ENCODE measurements at regions not wholly inside any gene's neighbourhood (a gene's known extent, or its start where the extent isn't known, plus 50 kb on each side); places are given as distances from the start of the nearest gene placed in this dataset.

DNA sequence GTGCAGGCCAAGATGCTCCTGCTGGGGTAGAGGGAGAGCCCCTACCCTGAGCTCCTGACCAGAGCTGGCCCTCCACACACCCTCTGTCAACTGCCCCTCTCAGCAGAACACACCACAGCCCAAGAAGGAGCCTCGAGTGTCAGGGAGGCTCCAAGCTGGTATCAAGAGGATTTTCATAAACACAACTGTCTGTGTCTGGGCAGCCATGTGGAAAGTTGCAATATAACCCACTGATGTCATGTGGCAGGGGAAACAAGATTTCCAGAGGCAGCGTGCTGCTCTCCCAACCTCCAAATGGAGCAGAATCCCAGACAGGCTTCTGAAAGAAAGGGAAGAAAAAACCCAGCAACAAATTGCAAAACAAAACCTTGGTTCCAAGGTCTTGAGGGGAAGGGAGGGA, 569.9 kb downstream of the BUD13 start:
- no peak for DNase-seq (ENCODE audit: extremely low read depth, low read depth)
- TF ChIP-seq CTCF (IDR thresholded peaks at IDR 0.05; ENCODE audit: low read depth, low read length, missing control alignments): no peak

GRCh38 chr11:116200564-116200963, 572.2 kb downstream of the BUD13 start:
- no peak for TF ChIP-seq CTCF (IDR thresholded peaks at IDR 0.05; ENCODE audit: low read depth, low read length, missing control alignments)
- no peak overlapping the region for H3K4me3 ChIP-seq (replicated peaks; ENCODE audit: low read depth, low read length)
- DNase-seq (ENCODE audit: extremely low read depth, low read depth): no peak

More for the DNA sequence above, 569.9 kb downstream of the BUD13 start:
- H3K4me3 ChIP-seq (replicated peaks; ENCODE audit: low read depth, low read length): no peak overlapping the region

DNA sequence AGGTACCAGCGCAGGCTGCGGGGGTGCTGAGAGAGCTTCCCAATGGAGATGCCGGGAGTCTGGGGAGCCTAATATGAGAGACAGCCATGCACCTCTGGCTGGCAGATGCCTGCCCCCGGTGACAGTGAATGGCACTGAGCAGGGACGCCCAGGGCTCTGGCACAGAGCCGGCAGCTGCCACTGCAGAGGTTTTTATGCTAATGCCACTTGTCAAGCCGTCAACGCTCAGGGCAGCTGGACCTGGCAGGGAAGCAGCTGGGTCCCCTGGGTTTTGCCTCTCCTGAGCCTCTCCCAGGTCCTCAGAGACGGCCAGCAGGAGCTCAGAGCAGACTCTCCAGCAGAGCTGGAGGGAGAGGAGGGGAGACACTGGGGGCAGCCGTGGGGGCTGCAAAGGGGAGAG, 573.6 kb downstream of the BUD13 start:
- no peak for TF ChIP-seq CTCF (IDR thresholded peaks at IDR 0.05; ENCODE audit: low read depth, low read length, missing control alignments)
- no peak for DNase-seq (ENCODE audit: extremely low read depth, low read depth)

DNA sequence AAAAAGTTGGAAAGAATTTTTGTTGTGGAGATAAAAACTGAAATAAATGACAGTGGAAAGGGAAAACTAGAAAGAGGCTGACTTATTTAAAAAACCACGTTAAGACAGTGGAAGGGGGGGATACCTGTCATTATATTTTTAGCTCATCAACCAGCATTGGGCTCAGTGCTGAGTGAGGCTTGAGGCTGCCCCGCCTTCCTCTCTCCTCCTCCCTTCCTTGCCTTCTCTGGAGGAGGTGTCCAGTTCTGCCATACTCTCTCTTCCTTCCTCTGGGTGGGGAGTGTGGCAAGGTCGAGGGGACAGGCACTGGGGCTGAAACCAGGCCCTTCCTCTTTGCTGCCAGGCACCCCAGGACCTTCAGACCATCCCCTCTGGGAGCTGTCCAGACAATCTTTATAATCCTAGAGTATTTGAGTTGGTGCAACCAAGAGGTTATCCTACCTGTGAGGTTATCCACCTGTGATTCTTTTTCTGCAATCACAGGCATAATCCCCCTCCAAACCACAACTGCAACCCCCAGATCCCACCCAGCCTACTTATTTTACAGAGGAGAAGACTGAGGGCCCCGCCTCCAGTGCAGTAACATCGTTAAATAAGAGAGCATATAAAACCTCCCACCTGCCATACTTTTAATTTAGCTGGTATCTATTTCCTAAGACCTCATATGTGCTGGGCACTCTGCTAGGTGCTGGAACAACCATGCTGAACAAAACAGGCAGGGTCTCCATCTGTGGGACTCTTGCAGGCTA, 578.5 kb downstream of the BUD13 start:
- TF ChIP-seq CTCF (IDR thresholded peaks at IDR 0.05; ENCODE audit: low read depth, low read length, missing control alignments): no peak
- DNase-seq (ENCODE audit: extremely low read depth, low read depth): no peak

More for the DNA sequence above, 573.6 kb downstream of the BUD13 start:
- H3K4me3 ChIP-seq (replicated peaks; ENCODE audit: low read depth, low read length): no peak overlapping the region

GRCh38 chr11:116193321-116194131, 579.3 kb downstream of the BUD13 start:
- no peak for TF ChIP-seq CTCF (IDR thresholded peaks at IDR 0.05; ENCODE audit: low read depth, low read length, missing control alignments)
- peak; percentile 3 for DNase-seq (ENCODE audit: extremely low read depth, low read depth)
- peak overlapping the region; percentile 8; the same call in 1 of the 2 replicates for H3K4me3 ChIP-seq (replicated peaks; ENCODE audit: low read depth, low read length)

More for the DNA sequence above, 578.5 kb downstream of the BUD13 start:
- H3K4me3 ChIP-seq (replicated peaks; ENCODE audit: low read depth, low read length): no peak overlapping the region

- no peak overlapping the region for H3K4me3 ChIP-seq (replicated peaks; ENCODE audit: low read depth, low read length)
- no peak for DNase-seq (ENCODE audit: extremely low read depth, low read depth)
- no peak for TF ChIP-seq CTCF (IDR thresholded peaks at IDR 0.05; ENCODE audit: low read depth, low read length, missing control alignments)
Measured at GRCh38 chr11:116192509-116193210, 580.1 kb downstream of the BUD13 start.
